ENCODE measurements at regions not wholly inside any gene's neighbourhood (a gene's known extent, or its start where the extent isn't known, plus 50 kb on each side); places are given as distances from the start of the nearest gene placed in this dataset.
A peak's percentile ranks its signal among the peaks of the same experiment; 100 is the strongest.

DNA sequence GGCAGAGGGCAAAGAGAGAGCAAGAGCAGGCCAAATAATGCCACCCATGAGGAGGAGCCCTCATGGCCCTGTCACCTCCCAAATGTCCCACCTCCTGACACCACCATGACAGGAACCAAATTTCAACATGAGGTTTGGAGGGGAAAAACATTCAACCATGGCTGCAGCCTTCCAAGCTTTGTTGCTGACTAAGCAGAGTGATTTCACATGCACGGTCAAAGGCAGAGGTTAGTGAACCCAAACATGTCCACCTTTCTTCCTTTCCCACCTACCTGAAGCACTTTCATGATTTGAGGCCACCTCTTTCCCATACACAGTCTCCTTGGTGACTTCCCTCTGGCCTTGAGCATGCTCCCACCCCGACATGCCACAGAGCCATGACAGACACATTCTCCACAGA, 89.7 kb downstream of the C11orf91 start:
- WGBS, 2 donors, result 51 to 58% methylated on average over 2 of the region's 2 CpGs
- H3K27ac ChIP-seq, result no peak overlapping the region
- H3K36me3 ChIP-seq, result no peaks in the 10 kb centered on the region
- no peaks in the 10 kb centered on the region for H3K4me1 ChIP-seq
- no peaks in the 10 kb centered on the region for H3K9me3 ChIP-seq
- no peaks in the 10 kb centered on the region for H3K27me3 ChIP-seq
- TF ChIP-seq, protein P1, sequence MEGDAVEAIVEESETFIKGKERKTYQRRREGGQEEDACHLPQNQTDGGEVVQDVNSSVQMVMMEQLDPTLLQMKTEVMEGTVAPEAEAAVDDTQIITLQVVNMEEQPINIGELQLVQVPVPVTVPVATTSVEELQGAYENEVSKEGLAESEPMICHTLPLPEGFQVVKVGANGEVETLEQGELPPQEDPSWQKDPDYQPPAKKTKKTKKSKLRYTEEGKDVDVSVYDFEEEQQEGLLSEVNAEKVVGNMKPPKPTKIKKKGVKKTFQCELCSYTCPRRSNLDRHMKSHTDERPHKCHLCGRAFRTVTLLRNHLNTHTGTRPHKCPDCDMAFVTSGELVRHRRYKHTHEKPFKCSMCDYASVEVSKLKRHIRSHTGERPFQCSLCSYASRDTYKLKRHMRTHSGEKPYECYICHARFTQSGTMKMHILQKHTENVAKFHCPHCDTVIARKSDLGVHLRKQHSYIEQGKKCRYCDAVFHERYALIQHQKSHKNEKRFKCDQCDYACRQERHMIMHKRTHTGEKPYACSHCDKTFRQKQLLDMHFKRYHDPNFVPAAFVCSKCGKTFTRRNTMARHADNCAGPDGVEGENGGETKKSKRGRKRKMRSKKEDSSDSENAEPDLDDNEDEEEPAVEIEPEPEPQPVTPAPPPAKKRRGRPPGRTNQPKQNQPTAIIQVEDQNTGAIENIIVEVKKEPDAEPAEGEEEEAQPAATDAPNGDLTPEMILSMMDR (IDR thresholded peaks at IDR 0.05), result no peak
- no peak overlapping the region for H3K4me3 ChIP-seq
- FAIRE-seq (no peak), DNase-seq (no peak), ATAC-seq (no peak)
- intact Hi-C loops (cut with DNase I), result no loop called here

DNA sequence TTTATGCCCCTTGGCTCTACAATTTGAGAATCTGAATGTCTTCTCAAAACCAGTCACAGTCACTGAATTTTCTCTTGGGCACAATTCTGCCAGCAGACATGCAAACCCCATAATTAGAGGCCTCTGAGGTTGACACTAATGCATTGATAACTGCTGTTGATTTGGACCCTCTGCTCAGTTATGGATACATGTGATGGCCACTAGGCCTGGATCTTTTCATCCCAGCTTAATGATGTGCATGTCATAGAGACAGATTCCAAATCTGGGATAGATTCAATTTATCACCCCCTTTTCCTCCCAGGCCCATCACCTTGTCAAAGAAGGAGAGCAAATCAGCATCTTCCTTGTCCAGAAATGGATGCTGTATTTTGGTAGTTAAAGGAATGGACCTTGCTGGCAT, 92.2 kb downstream of the C11orf91 start:
- no peak overlapping the region for H3K4me3 ChIP-seq
- no peaks in the 10 kb centered on the region for H3K27me3 ChIP-seq
- no peak for FAIRE-seq
- H3K9me3 ChIP-seq, result no peaks in the 10 kb centered on the region
- no peaks in the 10 kb centered on the region for H3K36me3 ChIP-seq
- H3K4me1 ChIP-seq, result no peaks in the 10 kb centered on the region
- intact Hi-C loops (cut with DNase I), result no loop called here
- no peak overlapping the region for H3K27ac ChIP-seq
- TF ChIP-seq, protein P1 (IDR thresholded peaks at IDR 0.05), result no peak
- no peak for ATAC-seq
- no peak for DNase-seq

DNA sequence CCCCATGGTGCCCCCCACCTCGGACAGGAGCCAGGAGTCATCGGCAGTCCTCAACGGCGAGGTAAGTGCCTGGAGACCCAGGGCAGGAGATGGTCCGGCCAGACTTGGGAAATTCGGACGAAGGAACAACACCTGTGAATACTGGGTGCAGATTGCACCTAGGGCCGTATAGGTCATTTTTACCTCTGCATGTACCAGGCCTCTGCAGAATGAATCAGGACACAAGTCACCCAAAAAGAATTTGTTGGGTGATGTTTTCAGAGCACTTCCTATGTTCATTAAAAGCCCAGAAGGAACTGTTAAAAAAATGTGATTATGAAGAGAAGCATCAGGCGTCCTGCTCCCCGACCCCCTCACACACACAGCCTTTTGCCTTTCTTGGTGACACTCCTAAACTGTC, 93.9 kb downstream of the C11orf91 start:
- Histone ChIP-seq H3K36me3 (no peaks in the 10 kb centered on the region), H3K27me3 (no peaks in the 10 kb centered on the region), H3K9me3 (no peaks in the 10 kb centered on the region), H3K27ac (no peak overlapping the region), H3K4me3 (no peak overlapping the region), H3K4me1 (no peaks in the 10 kb centered on the region)
- TF ChIP-seq, protein P1 (IDR thresholded peaks at IDR 0.05), result no peak
- 73 to 88% methylated on average over 10 of the region's 10 CpGs for WGBS, 2 donors
- FAIRE-seq (no peak), ATAC-seq (no peak), DNase-seq (no peak)
- intact Hi-C loops (cut with DNase I), result no loop called here

DNA sequence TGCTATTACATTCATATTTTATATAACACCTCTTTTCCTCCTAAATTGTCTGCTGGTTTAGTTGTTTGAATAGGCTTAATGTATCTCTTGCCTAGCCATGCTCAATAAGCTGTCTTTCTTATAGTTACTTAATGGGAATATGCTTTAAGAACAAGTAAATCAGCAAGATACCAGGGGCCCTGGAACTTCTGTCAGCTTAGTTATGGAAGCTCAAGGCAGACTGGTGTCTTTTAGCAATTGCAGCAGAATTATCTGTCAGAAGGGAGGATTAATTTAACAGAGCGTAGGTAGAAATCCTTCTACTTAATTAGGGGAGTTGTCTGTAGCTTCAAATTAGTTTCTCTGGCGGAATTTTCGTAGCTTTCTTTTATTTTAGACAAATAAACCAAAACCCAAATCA, 94.9 kb downstream of the C11orf91 start:
- H3K4me3 ChIP-seq, result no peak overlapping the region
- intact Hi-C loops (cut with DNase I), result no loop called here
- no peak overlapping the region for H3K27ac ChIP-seq
- TF ChIP-seq, protein P1 (IDR thresholded peaks at IDR 0.05), result no peak
- WGBS, 2 donors, result 65 to 70% methylated on average over 3 of the region's 3 CpGs
- no peaks in the 10 kb centered on the region for H3K9me3 ChIP-seq
- no peak for ATAC-seq
- no peak for DNase-seq
- no peaks in the 10 kb centered on the region for H3K27me3 ChIP-seq
- no peaks in the 10 kb centered on the region for H3K36me3 ChIP-seq
- H3K4me1 ChIP-seq, result no peaks in the 10 kb centered on the region
- no peak for FAIRE-seq

DNA sequence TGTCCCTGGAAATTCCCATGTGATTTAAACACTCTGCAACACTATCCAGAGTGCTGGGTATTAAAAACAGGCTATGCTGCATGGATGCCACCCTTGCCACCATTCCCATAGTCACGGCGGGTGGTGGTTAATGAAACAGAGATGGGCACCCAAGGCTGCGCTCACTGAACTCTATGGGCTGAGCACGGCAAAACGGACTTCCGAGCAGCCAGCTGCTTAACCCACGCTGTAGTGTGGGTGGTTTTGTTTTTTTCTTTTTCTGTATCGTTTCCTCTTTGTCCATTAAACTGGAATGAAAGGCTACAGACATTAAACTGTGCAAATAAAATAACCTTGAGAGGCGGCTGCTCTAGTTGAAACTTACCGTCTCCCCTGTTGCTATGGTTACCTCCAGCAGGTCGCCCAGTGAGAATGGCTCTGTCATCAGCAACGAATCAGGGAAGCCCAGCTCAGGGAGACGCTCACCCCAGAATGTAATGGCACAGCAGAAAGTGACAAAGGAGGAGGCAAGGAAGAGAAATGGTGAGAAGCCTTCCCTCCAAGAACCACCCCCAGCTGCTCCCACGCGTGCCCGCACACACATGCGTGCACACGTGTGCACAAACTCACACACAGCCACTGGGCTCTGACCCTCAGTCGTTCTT, 102.1 kb downstream of the C11orf91 start:
- intact Hi-C loops (cut with DNase I), result no loop called here
- Histone ChIP-seq H3K9me3 (no peaks in the 10 kb centered on the region), H3K4me3 (no peak overlapping the region), H3K27ac (no peak overlapping the region), H3K36me3 (no peaks in the 10 kb centered on the region), H3K27me3 (no peaks in the 10 kb centered on the region), H3K4me1 (no peaks in the 10 kb centered on the region)
- no peak for FAIRE-seq
- DNase-seq, result no peak
- 38 to 49% methylated on average over 19 of the region's 19 CpGs for WGBS, 2 donors
- ATAC-seq, result peak in 3 of 4 donors; percentile 47 to 90 (median 84)
- TF ChIP-seq, protein P1 (IDR thresholded peaks at IDR 0.05), result no peak

Measured in pancreas (tissue), 10 donors.